Hepatic stellate cell (primary cell): ENCODE measurements at regions not wholly inside any gene's neighbourhood (a gene's known extent, or its start where the extent isn't known, plus 50 kb on each side); places are given as distances from the start of the nearest gene placed in this dataset.
"Not testable (repeated sequence)": the region's sequence is repeated elsewhere in the genome, so short reads cannot be mapped to it uniquely, and the experiment has no call there.

ENCODE experiments used
- DNase-seq: peaks from one replicate; pipeline ENCODE4 v3.0.0; 2011; ENCODE audit warnings: low spot score

- no peak for DNase-seq
Measured at GRCh38 chr11:104704146-104704830, 194.0 kb downstream of the CASP12 start.

GRCh38 chr11:104700609-104701008 is 197.7 kb downstream of the CASP12 start:
- DNase-seq = no peak

DNA sequence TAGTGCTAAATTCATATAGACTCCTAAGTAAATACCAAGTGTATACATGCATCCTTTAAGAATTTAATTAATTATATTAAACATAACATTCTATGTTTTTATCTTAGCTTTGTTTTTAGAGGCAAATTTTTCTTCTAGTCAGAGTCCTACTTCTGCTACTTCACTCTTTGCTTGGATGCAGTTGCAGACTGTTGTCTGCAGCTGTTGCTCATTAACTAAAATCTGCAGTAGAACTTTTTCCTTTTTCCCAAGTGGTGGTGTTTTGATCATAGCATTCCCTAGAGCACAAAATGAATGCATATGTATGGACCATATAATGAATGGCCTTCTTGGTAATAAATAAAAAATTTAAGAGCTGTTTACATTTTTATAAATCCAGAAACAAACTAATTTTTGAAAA is 198.3 kb downstream of the CASP12 start:
- no peak for DNase-seq

DNA sequence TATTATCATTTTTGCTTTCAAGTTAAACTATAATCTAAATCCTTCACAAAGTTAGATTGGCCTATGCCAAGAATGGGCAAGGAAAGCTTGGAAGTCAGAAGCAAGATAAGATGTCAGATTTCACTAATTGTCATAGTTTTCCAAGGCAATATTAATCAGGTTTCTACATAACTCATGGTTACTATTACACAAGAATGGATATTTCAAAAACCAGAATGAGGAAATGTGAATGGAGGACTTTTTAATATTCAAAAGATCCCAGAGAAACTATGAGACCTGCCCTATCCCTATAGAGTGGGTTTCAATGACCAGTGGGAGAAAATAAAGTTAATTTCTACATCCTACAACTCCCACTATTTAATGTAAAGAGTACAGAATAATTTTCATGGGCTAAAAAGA is 203.2 kb downstream of the CASP12 start:
- no peak for DNase-seq

DNA sequence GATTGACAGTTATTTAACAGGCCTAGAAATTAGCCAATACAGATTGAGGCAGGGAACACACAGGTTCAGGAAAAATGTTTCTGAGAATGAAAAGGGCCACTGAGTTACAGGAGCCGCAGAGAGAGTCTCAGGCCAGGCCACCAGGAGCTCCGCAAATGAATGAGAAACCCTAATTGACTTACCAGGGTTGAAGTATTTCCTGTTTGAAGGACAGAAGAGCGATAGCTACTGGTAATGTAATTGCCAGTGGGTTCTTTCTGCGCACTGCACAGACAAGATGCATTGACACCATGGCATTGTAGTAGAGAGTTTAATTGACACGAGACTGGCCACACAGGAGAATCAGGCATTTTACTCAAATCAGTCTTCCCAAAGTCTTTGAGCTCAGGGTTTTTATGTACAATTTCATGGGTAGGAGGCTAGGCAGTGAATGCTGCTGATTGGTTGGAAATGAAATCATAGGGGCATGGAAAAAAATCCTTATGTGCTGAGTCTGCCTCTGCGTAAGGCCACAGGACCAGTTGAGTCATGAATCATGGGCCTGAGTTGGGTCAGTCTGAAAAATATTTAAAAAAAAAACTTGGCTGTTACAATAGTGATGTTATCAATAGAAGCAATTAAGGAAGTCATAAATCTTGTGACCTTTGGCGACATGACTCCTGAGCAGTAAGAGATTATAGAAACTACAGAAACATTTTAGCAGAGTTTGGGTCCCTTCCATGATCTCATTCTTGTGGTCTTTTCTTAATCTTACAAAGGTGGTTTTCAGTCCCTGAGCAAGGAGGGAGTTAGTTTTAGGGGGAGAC is 203.8 kb downstream of the CASP12 start:
- no peak for DNase-seq

DNA sequence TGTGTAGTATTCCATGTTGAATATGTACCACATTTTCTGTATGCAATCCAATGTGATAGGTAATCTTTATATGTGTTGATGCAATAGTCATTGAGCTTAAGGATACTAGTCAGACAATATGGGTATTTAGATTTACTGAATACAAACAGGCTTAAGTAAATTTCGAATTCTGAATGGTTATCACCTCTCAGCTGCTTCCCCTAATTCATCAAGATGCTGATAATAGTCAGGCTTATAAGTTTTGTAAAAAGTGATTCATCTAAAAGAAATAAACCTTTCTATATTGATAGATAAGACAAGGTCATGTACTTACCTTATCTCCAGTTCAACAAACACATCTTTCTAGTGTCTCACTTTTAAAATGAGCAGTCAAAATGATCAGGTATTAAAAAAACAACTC is 205.5 kb downstream of the CASP12 start:
- no peak for DNase-seq

DNA sequence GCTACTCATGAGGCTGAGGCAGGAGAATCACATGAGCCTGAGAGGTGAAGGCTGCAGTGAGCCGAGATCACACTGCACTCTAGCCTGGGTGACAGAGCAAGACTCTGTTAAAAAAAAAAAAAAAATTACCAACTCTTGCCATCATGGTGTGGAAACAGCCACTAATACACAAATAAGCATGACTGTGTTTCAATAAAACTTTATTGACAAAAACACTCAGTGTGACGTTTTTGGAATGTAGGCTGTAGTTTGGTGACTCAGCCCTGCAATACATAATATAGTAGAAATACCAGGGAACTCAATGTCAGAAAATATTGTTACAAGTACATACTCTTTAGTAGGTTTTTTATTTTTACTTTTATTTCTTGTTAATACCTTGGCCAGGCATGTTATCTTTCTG is 207.1 kb downstream of the CASP12 start:
- DNase-seq = no peak

- no peak for DNase-seq
Measured at GRCh38 chr11:104690241-104690640, 208.0 kb downstream of the CASP12 start.

DNA sequence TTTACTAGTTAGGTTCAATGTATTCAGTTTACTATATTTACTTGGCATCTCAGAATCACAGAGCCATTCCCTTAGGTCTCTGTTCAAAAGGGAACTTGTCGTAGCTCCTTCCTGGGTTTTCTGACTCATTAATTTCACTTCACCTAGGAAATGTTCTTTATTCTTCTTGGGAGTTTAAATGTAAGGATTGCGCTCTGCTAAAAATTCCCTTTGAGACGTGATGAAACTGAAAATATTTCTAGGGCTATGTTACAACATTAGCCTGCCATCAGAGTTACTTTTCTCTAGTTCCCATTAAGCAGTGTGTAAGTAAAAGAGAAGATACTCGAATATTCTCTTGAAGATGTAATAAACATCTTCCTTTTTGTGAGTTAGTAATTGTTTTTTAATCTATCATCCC is 209.5 kb downstream of the CASP12 start:
- no peak for DNase-seq

DNA sequence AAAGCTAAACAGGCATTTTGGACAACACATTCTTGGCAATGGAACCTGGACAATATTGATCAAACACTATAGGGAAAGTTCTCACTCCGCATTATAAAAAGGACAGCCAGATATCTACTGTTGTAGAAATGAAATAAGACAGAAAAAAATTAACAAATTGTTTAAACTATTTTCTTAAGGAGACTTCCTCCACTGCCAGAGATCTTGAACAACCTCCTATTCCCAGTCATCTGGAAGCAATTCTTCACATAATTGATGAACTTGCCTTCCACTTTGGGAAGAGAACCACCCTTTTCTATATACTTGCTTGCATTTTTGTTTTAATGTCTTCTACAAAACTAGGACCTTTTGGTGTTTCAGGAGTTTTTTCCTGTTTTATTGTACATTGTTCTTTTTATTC is 216.1 kb downstream of the CASP12 start:
- no peak for DNase-seq

DNA sequence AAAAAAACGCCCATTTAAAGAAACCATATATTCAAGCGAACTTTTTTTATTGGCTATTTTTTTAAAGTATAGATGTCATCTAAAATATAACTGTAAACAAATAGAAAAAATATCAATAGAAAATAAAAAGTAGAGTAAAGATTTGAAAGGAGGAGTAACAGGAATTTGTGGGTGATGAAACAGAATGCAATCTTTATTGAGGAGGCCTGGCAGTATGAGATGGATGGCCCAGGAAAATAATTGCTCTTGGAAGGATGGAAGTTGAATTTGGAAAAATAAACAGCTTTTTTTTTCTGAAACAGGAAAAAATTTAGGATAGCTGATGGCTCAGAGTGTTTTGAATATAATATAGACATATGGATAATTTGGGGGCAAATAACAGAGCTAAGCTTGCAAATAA is 219.0 kb downstream of the CASP12 start:
- DNase-seq = no peak

GRCh38 chr11:104678408-104678807 is 219.9 kb downstream of the CASP12 start:
- no peak for DNase-seq

DNA sequence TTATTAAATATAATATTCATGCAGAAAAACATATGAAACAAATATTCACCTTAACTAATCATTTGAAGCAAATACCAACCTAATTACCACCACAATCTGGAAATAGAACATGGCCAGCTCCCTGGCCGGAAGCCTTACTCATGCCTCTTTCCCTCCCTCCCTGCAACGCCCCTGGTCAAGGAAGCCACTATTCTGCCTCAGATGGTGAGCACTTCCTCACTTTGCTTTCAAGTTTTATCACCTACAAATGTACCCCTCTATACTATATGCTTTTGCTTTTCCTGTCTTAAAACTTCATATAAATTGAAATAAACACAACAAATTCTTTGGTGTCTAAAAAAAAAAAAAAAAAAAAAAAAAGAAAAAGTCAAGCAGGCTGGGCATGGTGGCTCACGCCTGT is 221.2 kb downstream of the CASP12 start:
- DNase-seq = not testable (repeated sequence)

DNA sequence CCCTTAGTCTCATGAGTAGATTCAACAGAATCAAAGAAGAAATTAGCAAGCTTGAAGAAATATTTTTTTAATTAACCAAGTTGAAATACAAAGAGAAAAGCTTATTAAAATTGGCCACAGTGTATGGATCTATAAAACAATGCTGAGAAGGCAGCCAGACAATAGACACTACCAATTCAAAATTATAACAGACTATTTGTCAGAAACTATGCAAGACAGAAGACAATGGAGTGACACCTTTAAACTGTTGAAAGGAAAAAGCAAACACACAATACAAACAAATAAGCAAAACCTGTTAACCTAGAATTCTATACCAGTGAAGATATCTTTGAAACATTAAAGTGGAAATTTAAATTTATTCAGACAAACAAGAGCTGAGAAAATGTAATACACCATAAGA is 225.4 kb downstream of the CASP12 start:
- no peak for DNase-seq

DNA sequence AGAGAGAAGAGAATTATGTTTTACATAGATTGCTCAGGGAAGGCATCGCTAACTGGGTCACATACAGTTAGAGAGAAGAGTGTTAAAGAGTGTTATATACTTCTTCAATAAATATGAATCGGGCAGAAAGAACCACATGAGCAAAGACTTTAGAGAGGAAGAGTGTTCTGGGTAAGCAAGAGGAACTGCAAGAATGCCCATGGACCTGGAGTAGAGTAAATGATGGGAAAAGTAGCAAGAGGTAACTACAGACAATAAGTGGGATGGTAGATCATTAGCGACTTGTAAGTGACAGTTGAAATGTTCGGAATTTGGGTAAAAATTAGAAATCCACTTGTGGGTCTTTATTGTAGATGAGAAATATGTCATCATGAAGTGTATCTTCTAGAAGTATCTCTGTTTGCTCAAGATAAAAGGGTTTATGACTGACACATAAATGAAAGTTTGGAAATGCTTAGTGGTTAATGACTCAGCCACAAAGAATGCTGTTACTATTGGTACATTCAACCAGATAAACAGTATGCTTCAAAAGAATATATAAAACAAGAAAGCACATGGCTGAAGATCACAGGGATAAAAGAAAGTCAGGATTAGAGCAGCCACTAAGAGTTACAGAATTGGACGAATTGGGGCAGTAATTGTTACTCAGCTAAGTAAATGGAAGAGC is 229.3 kb downstream of the CASP12 start:
- peak; percentile 2 for DNase-seq

DNA sequence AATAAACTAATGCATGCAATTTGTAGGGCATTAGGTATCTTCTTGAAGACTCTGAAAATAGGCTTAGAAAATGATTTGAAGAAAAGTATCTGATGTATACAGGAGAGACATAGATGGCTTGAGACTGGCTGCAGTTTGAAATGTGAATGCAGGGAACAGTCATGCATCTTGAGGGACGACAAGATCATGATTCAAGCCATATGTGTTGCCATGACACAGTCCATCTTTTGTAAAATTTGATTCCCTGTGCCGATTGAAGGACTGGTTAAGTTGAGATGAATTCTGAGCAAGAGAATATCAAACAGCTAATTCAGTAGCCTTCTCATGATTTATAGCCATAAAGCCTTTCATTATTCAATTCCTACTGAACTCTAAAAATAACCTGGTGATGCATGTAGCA is 231.6 kb downstream of the CASP12 start:
- no peak for DNase-seq

- no peak for DNase-seq
Measured at GRCh38 chr11:104665641-104666040, 232.6 kb downstream of the CASP12 start.

DNA sequence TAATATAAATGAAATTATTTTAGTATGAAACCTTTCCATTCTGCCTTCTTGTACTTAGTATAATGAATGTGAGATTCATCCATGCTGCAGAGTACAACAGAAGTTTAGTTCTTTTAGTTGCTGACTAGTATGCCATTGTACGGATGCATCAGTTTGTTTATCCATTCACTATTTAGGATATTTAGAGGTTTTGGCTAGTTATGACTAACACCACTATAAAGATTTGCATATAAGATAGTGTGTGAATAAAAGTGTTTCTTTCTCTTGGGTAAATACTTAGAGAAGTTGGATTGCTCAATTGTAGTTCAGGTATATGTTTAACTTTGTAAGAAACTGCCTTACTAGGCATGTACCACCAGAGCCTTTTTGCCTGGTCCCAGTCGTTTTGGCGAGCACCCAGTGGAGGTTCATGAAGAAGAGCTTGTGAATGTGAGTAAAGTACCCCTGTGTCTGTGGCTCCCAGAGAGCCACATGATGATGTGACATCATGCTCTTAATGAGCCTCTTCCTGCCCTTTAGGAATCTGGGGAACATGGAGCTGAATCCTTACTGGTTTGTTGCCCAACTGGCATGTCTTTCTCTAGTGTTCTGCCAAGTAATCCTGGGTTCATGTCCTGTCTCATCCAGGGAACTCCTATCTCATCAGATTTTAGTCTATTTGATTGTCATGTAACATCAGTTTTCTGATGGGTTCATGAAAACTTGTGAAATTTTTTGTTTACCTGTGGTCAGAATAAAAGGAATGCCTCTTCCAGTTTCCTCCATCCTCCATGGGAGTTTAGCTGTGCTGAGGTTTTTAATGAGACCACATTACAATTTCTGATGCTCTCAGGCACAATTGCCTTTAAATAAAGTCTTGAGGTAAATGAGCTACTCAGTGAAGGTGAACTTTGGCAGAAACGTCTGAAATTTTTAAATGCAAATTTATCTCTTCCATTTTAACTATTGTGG is 234.8 kb downstream of the CASP12 start:
- DNase-seq = no peak

DNA sequence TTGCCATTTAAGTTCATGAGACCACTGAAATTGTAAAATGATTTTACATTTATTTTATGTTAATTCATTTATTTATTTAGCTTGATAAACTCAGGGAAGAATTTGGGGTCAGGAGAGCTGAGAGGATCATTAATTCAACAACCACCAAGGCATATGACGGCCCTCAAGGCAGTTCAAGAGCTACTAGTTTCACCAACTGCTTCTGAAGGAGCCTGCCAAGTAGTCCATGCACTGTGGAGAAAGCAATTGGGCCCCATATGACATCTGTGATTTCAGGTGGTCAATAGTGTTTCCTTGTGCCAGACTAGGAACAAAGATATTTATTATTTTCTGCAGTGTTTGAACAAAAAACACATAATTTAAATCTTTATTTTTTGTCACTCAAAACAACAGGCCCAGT is 236.4 kb downstream of the CASP12 start:
- DNase-seq = no peak

DNA sequence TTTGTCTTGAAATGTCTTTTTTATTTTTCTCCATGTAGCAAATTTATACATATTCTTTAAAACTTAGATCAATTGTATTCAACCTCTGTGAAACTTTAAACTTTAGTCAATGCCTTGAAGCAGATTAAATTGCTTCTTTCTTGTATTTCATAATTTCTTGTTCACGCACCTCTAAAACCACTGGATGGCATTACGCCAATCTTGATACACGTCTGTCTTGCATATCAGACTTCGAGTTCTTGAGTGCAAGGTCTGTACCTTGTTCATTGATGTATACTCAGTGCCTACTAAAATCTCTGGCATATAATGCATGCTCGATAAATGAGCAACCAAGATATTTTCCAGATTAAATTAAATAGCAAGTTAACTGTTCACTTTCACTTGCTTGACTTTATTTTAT is 236.8 kb downstream of the CASP12 start:
- DNase-seq = no peak

GRCh38 chr11:104658177-104658576 is 240.1 kb downstream of the CASP12 start:
- no peak for DNase-seq

GRCh38 chr11:104657083-104657482 is 241.2 kb downstream of the CASP12 start:
- DNase-seq = no peak
